Astrocyte of the hippocampus (primary cell): ENCODE measurements at regions not wholly inside any gene's neighbourhood (a gene's known extent, or its start where the extent isn't known, plus 50 kb on each side); places are given as distances from the start of the nearest gene placed in this dataset.
A peak's percentile ranks its signal among the peaks of the same experiment; 100 is the strongest.

Experiments used
- DNase-seq: peaks from one replicate; pipeline ENCODE4 v3.0.0; 2011; ENCODE audit warnings: low read depth, low spot score

DNA sequence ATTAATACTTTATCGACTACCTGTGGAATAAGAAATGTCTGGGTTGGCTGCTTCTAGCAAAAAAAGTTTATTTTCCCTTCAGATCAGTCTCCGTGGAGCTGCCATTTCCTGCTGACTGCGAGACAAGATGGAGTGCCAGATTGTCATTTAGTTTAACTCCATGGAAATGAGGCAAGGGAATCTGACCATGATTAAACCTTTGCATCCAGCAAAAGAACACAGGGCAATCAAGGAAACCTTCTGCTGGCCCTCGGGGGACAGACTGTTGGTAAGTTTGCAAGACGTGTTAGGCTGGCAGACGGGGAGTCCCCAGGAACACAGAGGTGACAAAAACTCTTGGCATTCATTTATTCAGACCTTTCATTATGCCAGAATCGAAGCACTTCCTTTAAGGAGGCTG lies 52.2 kb upstream of the SPACA1 start:
- DNase-seq = no peak

DNA sequence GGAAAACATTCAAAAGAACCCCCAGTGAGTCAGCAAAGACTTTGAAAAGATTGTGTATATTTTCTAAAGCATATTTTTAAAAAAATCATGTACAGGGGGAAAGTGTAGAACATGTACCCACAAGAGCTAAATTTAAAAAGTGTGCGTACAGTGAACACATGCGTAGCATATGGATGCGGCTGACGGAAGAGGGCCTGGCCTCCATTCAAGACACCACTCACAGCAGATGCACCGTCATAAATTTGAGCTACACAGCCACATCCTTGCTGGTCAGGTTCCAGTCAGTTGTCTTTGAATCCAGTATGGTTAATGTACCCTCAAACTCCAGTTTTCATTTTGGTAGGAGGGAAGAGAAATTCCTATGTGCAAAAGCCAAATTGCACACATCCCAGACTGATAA lies 54.3 kb upstream of the SPACA1 start:
- no peak for DNase-seq

DNA sequence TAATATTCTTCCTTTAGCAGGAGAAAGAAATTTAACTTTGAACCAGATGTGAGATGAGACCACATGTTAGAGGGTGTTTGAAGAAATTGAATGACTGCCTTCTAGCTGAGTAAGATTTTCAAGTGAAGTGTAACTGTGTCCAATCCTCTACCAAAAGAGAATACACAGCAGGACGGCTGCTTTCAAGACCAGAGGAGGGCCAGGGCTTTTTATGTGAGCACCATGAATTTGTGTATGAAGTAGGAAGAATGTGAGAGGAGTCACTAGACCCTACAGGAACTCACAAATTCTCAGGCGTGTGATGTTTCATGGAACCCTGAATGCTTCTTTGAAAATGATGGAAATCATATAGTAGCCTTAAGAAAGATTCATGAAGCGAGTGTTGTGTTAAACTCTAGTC lies 56.8 kb upstream of the SPACA1 start:
- no peak for DNase-seq

DNA sequence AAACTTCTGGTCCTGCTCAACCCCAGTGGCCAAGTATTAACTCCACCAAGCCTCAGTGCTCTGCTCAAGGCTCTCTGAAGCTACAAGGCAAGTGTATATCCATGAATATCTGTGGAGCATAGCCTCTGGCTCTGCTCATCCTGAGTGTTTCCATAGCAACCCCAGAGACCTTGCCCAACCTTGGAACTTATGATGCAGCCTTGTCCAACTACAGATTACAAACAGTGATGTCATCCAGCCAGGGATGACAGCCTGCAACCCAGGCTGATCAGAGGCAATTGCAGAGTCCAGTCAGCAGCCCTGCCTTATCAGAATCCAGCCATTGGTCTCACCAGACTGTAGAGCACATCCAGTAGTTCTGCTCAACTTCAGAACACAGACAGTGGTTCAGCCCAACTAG lies 65.5 kb upstream of the SPACA1 start:
- DNase-seq = no peak

DNA sequence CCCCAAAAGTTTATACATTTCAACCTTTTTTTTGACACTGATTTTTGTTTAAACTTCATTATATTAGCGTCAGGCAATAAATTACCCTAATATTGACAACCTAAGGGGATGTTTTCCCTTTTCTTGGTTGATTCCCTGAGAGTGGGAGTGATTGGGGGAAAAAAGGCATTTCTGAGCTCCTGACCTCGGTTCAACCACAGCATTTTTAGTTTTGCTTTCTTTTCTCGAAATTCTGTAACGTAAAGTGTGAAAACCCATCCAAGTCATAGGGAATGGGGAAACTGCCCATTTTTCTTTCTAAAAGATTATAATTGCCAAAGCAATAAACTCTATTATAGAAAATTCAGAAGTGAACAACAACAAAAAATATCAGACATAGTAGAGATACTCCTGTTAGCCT lies 67.9 kb upstream of the SPACA1 start:
- no peak for DNase-seq

DNA sequence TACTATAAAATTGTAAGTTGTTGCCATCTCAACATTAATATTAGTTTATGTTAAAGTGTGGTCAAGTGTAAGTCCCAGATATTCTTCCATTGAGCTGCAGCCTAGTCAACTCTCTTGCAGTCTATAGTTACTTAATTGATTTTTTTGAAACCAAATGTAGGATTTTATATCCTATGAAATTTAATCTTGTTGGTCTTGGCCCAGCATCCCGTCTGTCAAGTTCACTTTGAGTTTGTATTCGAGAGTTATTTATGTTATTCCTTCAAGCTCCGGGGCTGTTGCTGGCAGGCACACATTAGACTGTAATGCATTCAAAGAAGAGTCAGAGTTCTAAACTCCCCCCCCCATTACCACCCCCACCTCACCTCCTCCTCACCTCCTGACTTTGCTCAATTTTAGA lies 71.0 kb upstream of the SPACA1 start:
- no peak for DNase-seq

DNA sequence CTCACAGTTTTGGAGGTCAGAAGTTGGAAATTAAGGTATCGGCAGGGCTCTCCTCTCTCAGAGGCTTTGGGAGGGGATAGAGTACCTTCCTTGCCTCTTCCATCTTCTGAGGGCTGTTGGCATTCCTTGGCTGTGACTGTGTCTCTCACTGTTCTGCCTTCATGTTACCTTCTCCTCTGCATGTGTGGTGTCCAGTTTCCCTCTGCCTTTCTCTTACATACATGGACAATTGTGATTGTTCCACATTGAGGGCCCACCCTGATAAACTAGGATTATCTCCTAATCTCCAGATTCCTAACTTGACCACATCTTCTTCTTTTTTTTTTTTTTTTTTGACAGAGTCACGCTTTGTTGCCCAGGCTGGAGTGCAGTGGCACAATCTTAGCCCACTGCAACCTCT lies 72.1 kb upstream of the SPACA1 start:
- DNase-seq = no peak

DNA sequence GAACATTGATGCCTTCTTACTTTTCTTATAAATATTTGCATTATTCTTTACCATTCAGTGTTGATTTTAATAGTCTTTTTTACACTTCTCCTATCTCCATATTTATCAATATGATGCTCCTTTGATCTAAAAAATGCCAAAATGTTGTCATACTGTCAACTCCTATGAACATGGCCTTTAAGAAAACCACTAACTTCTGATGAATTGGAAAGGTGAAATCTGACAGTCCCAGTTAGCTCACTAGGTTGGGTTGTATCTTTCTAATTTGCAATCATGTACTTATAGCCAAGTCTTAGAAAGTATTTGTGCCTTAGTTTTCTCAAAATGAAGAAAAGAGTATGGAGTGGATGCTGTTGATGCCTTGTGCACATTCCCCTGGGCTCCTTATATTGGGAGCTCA lies 75.4 kb upstream of the SPACA1 start:
- no peak for DNase-seq

DNA sequence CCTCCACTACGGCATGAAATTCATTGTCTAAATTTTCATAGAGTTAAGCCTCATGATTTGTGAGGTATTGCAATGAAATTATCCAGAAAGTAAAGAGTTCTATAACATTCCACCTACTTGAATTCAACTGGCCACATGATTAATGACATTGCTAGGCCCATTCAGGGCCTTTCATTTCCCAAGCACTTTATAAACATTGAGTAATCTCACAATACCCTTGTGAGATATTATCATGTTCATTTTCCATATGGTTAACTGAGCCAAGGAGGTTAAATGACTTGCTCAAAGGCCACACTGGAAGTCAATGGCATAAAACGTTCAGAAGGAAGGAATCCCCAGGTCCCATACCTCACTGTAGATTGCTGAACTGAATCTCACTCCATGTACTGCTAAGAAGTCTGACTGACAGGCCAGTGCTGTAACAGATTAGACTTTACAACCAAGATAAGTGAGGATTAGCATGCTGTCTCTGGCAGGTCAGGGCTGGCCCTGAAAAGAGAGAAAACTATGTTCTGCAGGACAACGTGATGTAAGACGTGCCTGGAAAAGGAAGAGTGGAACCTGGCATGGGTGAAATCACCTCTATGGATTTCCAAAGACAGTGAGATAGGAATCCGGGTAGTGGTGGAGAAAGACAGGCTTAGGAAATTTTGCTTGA lies 75.9 kb upstream of the SPACA1 start:
- DNase-seq = no peak

DNA sequence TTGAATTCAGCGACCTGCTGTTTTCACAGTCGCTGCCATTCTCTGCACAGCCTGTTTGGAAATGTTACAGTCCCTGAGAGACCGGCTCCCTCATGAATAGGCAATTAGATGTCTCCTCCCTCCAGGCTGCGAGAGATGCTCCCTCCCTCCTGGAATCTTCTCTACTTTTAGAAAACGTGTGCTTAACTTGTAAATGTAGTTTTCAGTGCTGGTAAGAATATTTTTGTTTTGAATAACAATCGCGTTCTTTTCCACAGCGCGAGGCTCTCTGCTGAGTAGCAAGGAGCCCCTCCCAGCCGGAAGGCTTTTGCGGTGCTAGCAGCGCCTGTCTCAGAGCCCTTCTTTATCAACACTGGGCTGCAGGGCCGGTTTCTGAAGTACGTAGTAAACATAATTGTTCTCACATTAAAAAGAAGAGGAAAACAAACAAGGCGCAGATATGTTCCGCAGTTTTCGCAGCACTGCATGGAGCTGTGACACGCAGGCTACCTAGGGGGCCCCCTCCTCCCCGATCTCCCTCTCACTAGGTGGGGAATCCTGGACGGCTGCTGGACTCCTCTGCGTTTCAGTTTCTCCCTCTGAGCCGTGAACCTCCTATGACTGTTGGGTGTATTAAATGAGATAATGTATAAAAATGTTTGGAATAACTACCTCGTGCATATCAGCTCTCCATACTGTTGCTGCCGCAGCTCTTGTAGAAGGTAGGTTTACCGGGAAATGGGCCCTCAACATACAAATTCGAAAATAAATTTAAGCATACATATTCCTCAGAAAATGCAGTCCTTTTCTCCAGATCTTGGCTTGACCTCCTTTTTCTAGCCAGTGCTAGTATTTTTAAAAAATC lies 79.0 kb upstream of the SPACA1 start:
- peak; percentile 48 for DNase-seq

DNA sequence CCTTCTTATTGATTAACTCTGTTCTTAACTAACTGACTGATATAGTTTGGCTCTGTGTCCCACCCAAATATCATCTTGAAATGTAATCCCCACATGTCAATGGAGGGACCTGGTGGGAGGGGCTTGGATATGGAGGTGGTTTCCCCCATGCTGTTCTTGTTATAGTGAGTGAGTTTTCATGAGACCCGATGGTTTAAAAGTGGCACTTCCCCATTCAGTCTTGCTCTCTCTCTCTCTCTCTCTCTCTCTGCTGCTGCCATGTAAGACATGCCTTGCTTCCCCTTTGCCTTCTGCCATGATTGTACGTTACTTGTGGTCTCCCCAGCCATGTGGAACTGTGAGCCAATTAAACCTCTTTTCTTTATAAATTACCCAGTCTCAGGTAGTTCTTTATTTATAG lies 81.8 kb upstream of the SPACA1 start:
- DNase-seq = no peak

DNA sequence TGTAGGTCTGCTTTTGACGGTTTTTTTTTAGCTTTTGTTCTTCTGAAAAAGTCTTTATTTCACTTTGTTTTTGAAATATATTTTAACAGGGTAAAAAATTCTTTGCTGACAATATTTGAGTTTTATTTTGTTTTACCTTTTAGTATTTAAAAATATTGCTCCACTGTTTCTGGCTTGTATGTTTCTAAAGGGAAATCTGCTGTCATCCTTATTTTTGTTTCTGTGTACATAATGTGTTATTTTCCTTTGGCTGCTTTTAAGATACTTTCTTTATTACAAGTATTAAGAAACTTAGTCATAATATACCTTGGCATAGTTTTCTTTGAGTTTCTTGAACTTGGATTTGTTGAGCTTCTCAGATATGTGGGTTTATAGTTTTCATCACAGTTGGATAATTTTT lies 88.6 kb upstream of the SPACA1 start:
- no peak for DNase-seq

DNA sequence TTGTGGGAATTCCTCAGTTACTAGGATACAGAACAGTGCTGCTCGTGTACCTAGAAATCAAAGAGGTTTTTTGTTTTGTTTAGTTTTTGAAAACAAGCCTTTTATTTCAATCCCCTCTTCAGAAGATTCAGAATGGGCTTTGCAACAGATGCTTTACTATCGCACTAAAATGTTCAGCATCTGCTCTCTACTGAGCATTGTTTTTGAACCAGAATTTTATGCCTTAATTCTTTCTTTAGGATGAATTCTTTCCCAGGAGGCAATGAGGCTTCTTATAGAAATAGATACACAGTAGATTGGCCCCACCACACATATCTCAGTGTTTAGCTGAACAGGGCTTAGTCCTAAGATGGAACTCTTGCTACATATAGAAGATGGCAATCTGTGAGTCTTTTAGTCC lies 95.9 kb upstream of the SPACA1 start:
- DNase-seq = no peak

DNA sequence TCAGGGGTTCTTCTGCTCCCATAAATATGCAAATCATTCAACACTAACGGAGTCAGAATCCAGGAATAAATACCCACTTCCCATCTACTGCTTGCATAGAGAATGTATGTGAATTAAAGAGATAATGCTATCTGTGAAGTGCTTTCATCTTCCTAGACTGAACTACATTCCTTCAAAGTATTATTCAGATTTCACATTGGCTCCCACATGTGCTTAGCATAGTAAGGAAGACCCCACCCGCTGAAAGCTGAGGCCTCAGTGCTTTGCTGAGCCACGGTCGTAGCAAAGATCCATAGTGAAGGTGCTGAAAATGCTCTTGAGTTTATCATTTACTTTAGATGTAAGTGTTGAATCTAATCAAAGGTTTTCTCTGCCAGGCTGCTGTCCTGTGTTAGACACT lies 97.0 kb upstream of the SPACA1 start:
- DNase-seq = no peak

DNA sequence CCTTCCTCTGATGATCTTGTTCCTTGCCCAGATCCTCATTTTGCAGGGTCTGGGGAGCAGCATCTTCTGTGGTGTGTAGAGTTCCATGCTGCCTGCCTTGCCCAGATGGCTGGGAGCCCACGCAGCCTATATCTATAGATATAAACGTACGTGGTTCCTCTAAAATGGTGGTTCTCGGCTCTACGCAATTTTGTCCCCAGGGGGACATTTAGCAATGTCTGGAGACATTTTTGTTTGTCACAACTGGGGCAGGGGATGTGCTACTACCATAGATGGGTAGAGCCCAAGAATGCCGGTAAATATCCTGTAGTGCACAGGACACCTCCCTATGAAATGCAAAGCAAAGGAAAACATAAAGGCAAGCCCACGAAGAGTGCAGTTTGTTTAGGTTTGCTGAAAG lies 98.4 kb upstream of the SPACA1 start:
- DNase-seq = no peak

DNA sequence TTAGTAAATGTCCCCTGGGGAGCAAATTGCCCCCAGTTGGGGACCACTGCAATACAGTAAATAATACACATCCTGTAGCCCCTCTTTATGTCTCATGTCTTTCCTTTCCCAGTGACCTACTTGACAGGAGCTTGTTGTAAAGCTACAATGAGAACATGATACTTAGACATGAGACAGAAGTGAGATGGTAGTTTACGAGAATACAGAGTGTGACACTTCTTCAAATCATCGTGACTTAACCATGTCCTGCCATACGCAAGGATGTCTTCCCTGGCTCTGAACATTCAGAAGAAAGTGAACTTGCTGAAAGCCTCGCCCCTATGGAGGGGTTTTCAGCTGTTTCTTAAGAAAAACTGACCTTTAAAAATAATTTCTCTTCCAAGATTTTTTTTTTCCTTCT lies 101.0 kb upstream of the SPACA1 start:
- no peak for DNase-seq

DNA sequence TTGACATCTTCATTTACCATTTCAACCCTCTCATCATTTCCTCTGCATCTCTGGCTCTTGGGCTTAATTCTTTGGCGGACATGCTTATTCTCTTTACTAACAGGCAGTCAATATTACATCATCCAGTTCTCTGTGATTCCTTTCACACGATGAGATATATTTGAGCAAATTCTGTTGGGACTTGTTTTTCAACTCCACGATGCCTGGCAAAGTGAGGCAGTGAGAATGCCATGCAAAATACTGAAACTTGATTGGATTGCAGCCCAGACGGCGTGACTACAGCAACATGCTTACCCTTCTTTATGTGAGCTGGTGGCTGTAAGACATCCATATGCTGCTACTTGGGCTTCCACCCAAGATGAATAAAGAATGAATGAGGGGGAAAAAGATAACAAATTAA lies 101.7 kb upstream of the SPACA1 start:
- peak; percentile 43 for DNase-seq

DNA sequence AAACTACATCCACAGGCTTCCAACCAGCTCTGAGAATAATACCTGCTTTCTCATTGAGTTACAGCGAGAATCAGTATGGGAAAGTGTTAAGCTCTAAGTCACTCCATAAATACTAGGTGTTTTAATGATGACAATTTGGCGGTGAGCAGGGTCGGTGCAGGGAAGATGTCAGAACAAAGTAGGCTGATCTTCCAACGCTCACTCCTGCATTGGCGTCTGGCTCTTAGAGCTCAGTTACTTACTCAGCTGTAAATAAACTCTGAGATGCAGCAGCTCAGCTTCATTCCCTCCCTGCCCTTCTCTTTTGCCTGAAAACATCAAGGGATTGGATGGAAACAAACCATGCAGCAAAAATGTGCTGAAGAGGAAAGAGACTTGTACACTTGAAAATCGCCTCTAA lies 102.5 kb upstream of the SPACA1 start:
- DNase-seq = peak; percentile 65

DNA sequence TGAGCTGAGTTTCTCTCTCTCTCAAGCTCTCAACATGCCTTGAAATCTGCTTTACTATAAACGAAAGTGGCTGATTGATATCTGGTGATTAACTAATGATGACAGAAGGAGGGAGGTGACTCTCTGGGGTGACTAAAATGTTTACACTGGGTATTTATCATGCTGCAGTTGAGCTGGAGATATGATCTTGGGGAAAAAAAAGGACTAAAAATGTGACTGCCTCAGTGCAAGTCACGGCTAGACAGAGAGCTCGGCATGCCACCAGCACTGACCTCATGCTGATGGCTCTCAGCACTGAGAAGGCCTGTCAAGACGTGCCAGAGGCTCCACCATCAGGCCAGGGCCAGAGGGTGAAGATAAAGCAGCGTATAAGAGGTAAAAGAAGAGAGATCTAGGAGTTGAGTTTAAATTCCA lies 103.1 kb upstream of the SPACA1 start:
- peak; percentile 93 for DNase-seq

DNA sequence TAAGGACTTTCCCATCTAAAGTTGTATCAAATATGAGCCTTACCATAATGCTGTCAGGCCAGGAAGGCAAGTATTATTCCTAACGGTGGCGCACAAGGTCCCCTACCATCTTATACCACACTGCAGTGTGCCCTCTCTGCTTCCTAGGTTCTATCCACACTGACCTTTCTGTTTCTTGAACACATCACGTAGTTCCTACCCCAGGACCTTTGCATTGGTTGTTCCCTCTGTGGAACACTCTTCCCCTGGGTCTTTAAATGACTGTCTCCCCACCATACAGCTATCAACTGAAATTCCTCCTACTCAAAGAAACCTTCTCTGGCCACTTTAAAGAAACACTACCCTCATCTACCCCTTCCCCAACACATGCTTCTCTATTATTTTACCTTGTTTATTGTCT lies 104.5 kb upstream of the SPACA1 start:
- DNase-seq = no peak

DNA sequence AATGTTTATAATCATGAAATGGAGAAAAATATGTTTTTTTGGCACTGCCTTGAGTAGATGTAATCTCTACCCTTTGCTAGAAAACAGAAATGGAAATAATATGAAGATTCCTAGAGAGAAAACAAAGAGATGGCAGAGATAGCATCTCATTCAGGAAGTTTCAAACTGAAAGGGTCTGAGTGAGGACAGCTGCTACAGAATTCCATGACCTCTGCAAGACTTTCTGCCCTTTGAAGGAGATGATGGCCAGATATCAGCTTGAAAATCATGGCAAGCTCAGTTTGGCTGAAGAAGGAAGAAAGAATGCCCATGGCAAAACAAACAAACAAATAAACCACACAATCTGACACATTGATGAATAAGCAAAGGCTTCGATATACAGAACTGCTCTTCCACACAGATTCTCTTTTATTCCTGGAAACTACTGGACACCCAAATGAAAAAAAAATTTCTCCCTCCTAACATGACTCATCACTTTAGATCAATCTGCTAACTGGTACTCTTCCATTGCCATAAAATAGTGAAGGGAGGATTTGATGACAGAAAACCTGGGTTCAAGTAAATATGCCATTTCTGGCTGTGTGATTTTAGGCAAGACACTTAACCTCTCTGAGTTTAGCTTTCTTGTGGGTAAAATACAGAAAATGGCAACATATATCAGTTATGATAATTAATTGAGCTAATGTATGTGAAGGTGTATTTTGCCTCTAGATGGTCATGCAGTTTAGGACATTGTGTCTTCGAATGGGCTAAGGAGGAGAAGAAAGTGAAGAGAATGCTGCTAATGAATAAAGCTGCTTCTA lies 105.9 kb upstream of the SPACA1 start:
- no peak for DNase-seq

DNA sequence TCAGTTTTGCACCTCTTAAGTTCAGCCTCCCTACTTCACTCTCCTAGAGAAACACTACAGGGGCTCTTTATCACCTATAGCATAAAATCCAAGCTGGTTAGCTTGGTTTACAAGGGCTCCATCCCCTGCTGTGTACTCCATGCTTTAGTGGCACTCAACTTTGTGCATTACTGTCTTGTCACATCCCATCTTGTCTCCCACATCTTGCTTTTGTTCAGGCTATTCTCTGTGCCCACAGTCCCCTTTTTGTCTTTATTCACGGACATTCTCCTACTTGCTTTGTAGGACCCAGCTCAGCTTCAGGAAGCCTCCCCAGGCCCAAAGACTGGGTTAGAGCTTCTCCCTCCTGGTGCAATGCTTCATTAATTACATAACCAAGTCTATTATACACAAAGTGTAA lies 107.9 kb upstream of the SPACA1 start:
- DNase-seq = no peak

DNA sequence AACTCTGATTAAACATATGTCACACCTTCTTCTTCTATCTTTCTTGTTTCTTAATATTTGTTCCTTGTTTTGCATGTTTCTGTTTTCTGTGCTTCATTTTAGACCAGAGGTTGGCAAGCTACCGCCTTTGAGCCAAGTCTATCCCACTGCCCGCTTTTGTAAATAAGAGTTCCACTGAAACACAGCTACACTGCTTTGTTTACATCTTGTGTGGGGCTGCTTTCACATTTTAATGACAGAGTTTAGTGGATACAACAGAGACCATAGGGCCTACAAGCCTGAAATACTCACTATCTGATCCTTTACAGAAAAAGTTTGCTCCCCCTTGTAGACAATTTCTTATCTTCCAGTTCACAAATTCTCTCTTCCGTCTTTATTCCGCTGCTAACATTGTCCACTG lies 109.4 kb upstream of the SPACA1 start:
- no peak for DNase-seq
